ENCODE measurements at regions not wholly inside any gene's neighbourhood (a gene's known extent, or its start where the extent isn't known, plus 50 kb on each side); places are given as distances from the start of the nearest gene placed in this dataset.

DNA sequence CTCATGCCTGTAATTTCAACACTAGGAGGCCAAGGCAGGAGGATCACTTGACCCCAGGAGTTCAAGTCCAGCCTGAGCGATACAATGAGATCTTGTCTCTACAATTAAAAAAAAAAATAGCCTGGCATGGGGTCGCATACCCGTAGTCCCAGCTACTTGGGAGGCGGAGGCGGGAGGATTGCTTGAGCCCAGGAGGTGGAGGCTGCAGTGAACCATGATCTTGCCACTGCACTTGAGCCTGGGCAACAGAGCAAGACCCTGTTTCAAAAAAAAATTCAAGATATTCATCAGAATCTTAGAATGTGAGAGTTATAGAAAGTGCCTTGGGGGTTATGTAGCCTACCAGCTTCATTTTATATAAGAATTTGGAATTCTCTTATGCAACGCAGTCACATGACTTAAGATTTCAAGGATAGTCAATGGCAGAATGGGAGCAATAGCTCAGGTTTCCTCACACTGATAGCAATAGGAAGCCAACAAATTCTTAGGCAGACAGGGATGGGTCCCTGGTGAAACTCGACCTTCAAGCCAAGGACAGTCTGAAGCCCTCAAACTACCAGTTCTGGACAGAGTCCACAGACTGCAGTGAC lies 462.5 kb downstream of the SETD4 start:
- TF ChIP-seq POLR2A (IDR thresholded peaks at IDR 0.05), result no peak
- TF ChIP-seq, protein P1, sequence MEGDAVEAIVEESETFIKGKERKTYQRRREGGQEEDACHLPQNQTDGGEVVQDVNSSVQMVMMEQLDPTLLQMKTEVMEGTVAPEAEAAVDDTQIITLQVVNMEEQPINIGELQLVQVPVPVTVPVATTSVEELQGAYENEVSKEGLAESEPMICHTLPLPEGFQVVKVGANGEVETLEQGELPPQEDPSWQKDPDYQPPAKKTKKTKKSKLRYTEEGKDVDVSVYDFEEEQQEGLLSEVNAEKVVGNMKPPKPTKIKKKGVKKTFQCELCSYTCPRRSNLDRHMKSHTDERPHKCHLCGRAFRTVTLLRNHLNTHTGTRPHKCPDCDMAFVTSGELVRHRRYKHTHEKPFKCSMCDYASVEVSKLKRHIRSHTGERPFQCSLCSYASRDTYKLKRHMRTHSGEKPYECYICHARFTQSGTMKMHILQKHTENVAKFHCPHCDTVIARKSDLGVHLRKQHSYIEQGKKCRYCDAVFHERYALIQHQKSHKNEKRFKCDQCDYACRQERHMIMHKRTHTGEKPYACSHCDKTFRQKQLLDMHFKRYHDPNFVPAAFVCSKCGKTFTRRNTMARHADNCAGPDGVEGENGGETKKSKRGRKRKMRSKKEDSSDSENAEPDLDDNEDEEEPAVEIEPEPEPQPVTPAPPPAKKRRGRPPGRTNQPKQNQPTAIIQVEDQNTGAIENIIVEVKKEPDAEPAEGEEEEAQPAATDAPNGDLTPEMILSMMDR (IDR thresholded peaks at IDR 0.05), result no peak

All from adrenal gland (tissue), 5 donors.